ENCODE measurements at regions not wholly inside any gene's neighbourhood (a gene's known extent, or its start where the extent isn't known, plus 50 kb on each side); places are given as distances from the start of the nearest gene placed in this dataset.

GRCh38 chr13:91144054-91144453, 203.4 kb upstream of the MIR17HG start:
- Histone ChIP-seq H3K4me1 (ENCODE audit: insufficient read depth, low read length, poor library complexity, severe bottlenecking) (no peaks in the 10 kb centered on the region), H3K9me3 (ENCODE audit: low read depth, low read length, poor library complexity, severe bottlenecking) (no peaks in the 10 kb centered on the region), H3K27me3 (replicated peaks; ENCODE audit: insufficient read depth, low read depth, low read length, poor library complexity) (peaks cover 84% of the 10 kb centered on the region), H3K4me3 (ENCODE audit: low read depth, low read length, poor library complexity, severe bottlenecking) (no peak overlapping the region), H3K36me3 (ENCODE audit: insufficient read depth, low read length, poor library complexity, severe bottlenecking) (no peaks in the 10 kb centered on the region), H3K27ac (ENCODE audit: low read depth, low read length, poor library complexity, severe bottlenecking) (no peak overlapping the region)
- no TSS peak for BruUV-seq (replicated peaks)
- intact Hi-C loops (cut with micrococcal nuclease; ENCODE audit: unreplicated experiment): no loop called here
- POLR2A ChIA-PET (ENCODE audit: low non-redundant PET): no interaction called here
- DNase-seq (ENCODE audit: low spot score): no peak
- CTCF ChIA-PET: no interaction called here
- no peak for TF ChIP-seq CTCF (conservative IDR thresholded peaks at IDR 0.05; ENCODE audit: low read depth, low read length)
- TF ChIP-seq EZH2 (IDR thresholded peaks at IDR 0.05; ENCODE audit: borderline replicate concordance, low read depth, low read length, poor library complexity, severe bottlenecking): no peak

- Histone ChIP-seq H3K27ac (ENCODE audit: low read depth, low read length, poor library complexity, severe bottlenecking) (no peak overlapping the region), H3K36me3 (ENCODE audit: insufficient read depth, low read length, poor library complexity, severe bottlenecking) (no peaks in the 10 kb centered on the region), H3K4me3 (ENCODE audit: low read depth, low read length, poor library complexity, severe bottlenecking) (no peak overlapping the region), H3K27me3 (replicated peaks; ENCODE audit: insufficient read depth, low read depth, low read length, poor library complexity) (peaks cover 79% of the 10 kb centered on the region), H3K4me1 (ENCODE audit: insufficient read depth, low read length, poor library complexity, severe bottlenecking) (no peaks in the 10 kb centered on the region), H3K9me3 (ENCODE audit: low read depth, low read length, poor library complexity, severe bottlenecking) (no peaks in the 10 kb centered on the region)
- ChIA-PET CTCF (no interaction called here), POLR2A (ENCODE audit: low non-redundant PET) (no interaction called here)
- no TSS peak for BruUV-seq (replicated peaks)
- TF ChIP-seq EZH2 (IDR thresholded peaks at IDR 0.05; ENCODE audit: borderline replicate concordance, low read depth, low read length, poor library complexity, severe bottlenecking): no peak
- no peak for TF ChIP-seq CTCF (conservative IDR thresholded peaks at IDR 0.05; ENCODE audit: low read depth, low read length)
- intact Hi-C loops (cut with micrococcal nuclease; ENCODE audit: unreplicated experiment): no loop called here
- no peak for DNase-seq (ENCODE audit: low spot score)
These were observed 203.0 kb upstream of the MIR17HG start for GRCh38 chr13:91144486-91144885.

- POLR2A ChIA-PET (ENCODE audit: low non-redundant PET): no interaction called here
- no peak for TF ChIP-seq EZH2 (IDR thresholded peaks at IDR 0.05; ENCODE audit: borderline replicate concordance, low read depth, low read length, poor library complexity, severe bottlenecking)
- no peak for TF ChIP-seq CTCF (conservative IDR thresholded peaks at IDR 0.05; ENCODE audit: low read depth, low read length)
- Histone ChIP-seq H3K9me3 (ENCODE audit: low read depth, low read length, poor library complexity, severe bottlenecking) (no peaks in the 10 kb centered on the region), H3K4me1 (ENCODE audit: insufficient read depth, low read length, poor library complexity, severe bottlenecking) (no peaks in the 10 kb centered on the region), H3K36me3 (ENCODE audit: insufficient read depth, low read length, poor library complexity, severe bottlenecking) (no peaks in the 10 kb centered on the region), H3K4me3 (ENCODE audit: low read depth, low read length, poor library complexity, severe bottlenecking) (no peak overlapping the region), H3K27me3 (replicated peaks; ENCODE audit: insufficient read depth, low read depth, low read length, poor library complexity) (peaks cover 73% of the 10 kb centered on the region), H3K27ac (ENCODE audit: low read depth, low read length, poor library complexity, severe bottlenecking) (no peak overlapping the region)
- no TSS peak for BruUV-seq (replicated peaks)
- CTCF ChIA-PET: no interaction called here
- intact Hi-C loops (cut with micrococcal nuclease; ENCODE audit: unreplicated experiment): no loop called here
- no peak for DNase-seq (ENCODE audit: low spot score)
These were observed 201.8 kb upstream of the MIR17HG start for GRCh38 chr13:91145571-91146205.

Data from A673 (cell line).